GM23338 (cell line): ENCODE measurements at regions not wholly inside any gene's neighbourhood (a gene's known extent, or its start where the extent isn't known, plus 50 kb on each side); places are given as distances from the start of the nearest gene placed in this dataset.

Experiments used
- ATAC-seq: fragments of 200-7000 bp; cut with Tn5 transposase; 3 replicates; pipeline ENCODE4 v1.9.1; 2020
- DNase-seq: peaks from one replicate; pipeline ENCODE4 v3.0.0-alpha.2; 2015; ENCODE audit warnings: low spot score
- H2AFZ ChIP-seq: fragments of 200-600 bp; sonication (generic); 2 replicates; pipeline ENCODE4 v1.8.0; 2016; ENCODE audit warnings: antibody characterized with exemption, mild to moderate bottlenecking, moderate library complexity
- H3F3A ChIP-seq: fragments of 200-600 bp; sonication (generic); replicated peaks from 2 replicates; pipeline ENCODE4 v1.8.0; 2017; ENCODE audit warnings: antibody characterized with exemption, mixed run types, low read depth
- H3K27ac ChIP-seq: fragments of 200-600 bp; sonication (generic); 2 replicates; pipeline ENCODE4 v1.6.1; 2016; ENCODE audit warnings: low read depth
- H3K27me3 ChIP-seq: fragments of 200-600 bp; sonication (generic); 2 replicates; pipeline ENCODE4 v1.8.0; 2016; ENCODE audit warnings: mild to moderate bottlenecking, mixed run types, moderate library complexity; ENCODE audit not compliant: insufficient read depth
- H3K36me3 ChIP-seq: fragments of 200-600 bp; sonication (generic); 2 replicates; pipeline ENCODE4 v1.8.0; 2016; ENCODE audit warnings: mild to moderate bottlenecking; ENCODE audit not compliant: insufficient read depth
- H3K4me1 ChIP-seq: fragments of 200-600 bp; sonication (generic); 2 replicates; pipeline ENCODE4 v1.8.0; 2016; ENCODE audit warnings: mild to moderate bottlenecking, moderate library complexity; ENCODE audit not compliant: insufficient read depth
- H3K4me2 ChIP-seq: fragments of 200-600 bp; sonication (generic); 2 replicates; pipeline ENCODE4 v1.7.1; 2017; ENCODE audit warnings: mixed run types
- H3K4me3 ChIP-seq: fragments of 200-600 bp; sonication (generic); 2 replicates; pipeline ENCODE4 v1.6.1; 2016; ENCODE audit warnings: mixed run types
- H3K79me2 ChIP-seq: fragments of 200-600 bp; sonication (generic); replicated peaks from 2 replicates; pipeline ENCODE4 v1.8.0; 2017; ENCODE audit warnings: mild to moderate bottlenecking; ENCODE audit not compliant: insufficient read depth
- H3K9me2 ChIP-seq: fragments of 200-600 bp; sonication (generic); 2 replicates; pipeline ENCODE4 v1.8.0; 2017; ENCODE audit not compliant: insufficient read depth
- H4K20me1 ChIP-seq: fragments of 200-600 bp; sonication (generic); replicated peaks from 2 replicates; pipeline ENCODE4 v1.8.0; 2017; ENCODE audit warnings: mild to moderate bottlenecking; ENCODE audit not compliant: insufficient read depth
- H3K27ac Mint-ChIP-seq: 2 replicates; pipeline ENCODE4 v1.8.0; 2020; ENCODE audit warnings: inconsistent platforms, mild to moderate bottlenecking, moderate library complexity, mixed read lengths
- H3K27me3 Mint-ChIP-seq: 3 replicates; pipeline ENCODE4 v1.8.0; 2022; ENCODE audit warnings: low read depth, mild to moderate bottlenecking, moderate library complexity, mixed read lengths, inconsistent platforms; ENCODE audit not compliant: insufficient read depth, poor library complexity
- H3K36me3 Mint-ChIP-seq: 3 replicates; pipeline ENCODE4 v1.8.0; 2021; ENCODE audit warnings: low read depth, mild to moderate bottlenecking, inconsistent platforms, moderate library complexity, mixed read lengths
- H3K4me1 Mint-ChIP-seq: 3 replicates; pipeline ENCODE4 v1.8.0; 2020; ENCODE audit warnings: mild to moderate bottlenecking, inconsistent platforms, mixed read lengths
- H3K4me3 Mint-ChIP-seq: 3 replicates; pipeline ENCODE4 v1.8.0; 2021; ENCODE audit warnings: moderate library complexity, mild to moderate bottlenecking, inconsistent platforms, mixed read lengths
- H3K9me3 Mint-ChIP-seq: 3 replicates; pipeline ENCODE4 v1.8.0; 2020; ENCODE audit warnings: moderate library complexity, mild to moderate bottlenecking, inconsistent platforms, mixed read lengths
- CREB1 ChIP-seq: fragments of 250-450 bp; sonication (Bioruptor Pico); IDR thresholded peaks from 2 replicates; pipeline ENCODE4 v1.5.0; 2020; ENCODE audit warnings: low read depth, mild to moderate bottlenecking, moderate library complexity
- EZH2 ChIP-seq: fragments of 200-600 bp; sonication (generic); IDR thresholded peaks from one replicate; pipeline ENCODE4 v1.8.0; 2017; ENCODE audit warnings: antibody characterized with exemption, mild to moderate bottlenecking, low read depth; ENCODE audit not compliant: unreplicated experiment
- EZH2phosphoT487 ChIP-seq: fragments of 200-600 bp; sonication (generic); IDR thresholded peaks from one replicate; pipeline ENCODE4 v1.8.1; 2018; ENCODE audit warnings: antibody characterized with exemption; ENCODE audit not compliant: unreplicated experiment
- JUNB ChIP-seq: IDR thresholded peaks from one replicate; pipeline ENCODE4 v1.6.1; 2016; ENCODE audit warnings: antibody characterized with exemption; ENCODE audit not compliant: unreplicated experiment
- NANOG ChIP-seq: IDR thresholded peaks from 2 replicates; pipeline ENCODE4 v1.6.1; 2016; ENCODE audit warnings: antibody characterized with exemption, borderline replicate concordance
- POLR2AphosphoS5 ChIP-seq: IDR thresholded peaks from 2 replicates; pipeline ENCODE4 v1.6.1; 2016; ENCODE audit warnings: antibody characterized with exemption, low read depth
- STAT1 ChIP-seq: IDR thresholded peaks from one replicate; pipeline ENCODE4 v1.6.1; 2016; ENCODE audit warnings: antibody characterized with exemption; ENCODE audit not compliant: unreplicated experiment
- ZNF114 ChIP-seq: fragments of 250-450 bp; sonication (Bioruptor Pico); IDR thresholded peaks from 2 replicates; pipeline ENCODE4 v1.5.0; 2020; ENCODE audit warnings: mild to moderate bottlenecking, moderate library complexity
- ZNF331 ChIP-seq: fragments of 250-450 bp; sonication (Bioruptor Pico); IDR thresholded peaks from 2 replicates; pipeline ENCODE4 v1.5.0; 2020; ENCODE audit warnings: low read depth, mild to moderate bottlenecking, moderate library complexity
- TF ChIP-seq, protein P1 (sequence below): fragments of 250-450 bp; sonication (Bioruptor Pico); IDR thresholded peaks from 2 replicates; pipeline ENCODE4 v1.5.0; 2020; ENCODE audit warnings: mild to moderate bottlenecking, moderate library complexity
- TF ChIP-seq, protein P2 (sequence below): IDR thresholded peaks from 2 replicates; pipeline ENCODE4 v1.6.1; 2016; ENCODE audit warnings: antibody characterized with exemption
- TF ChIP-seq, protein P3 (sequence below), 2 experiments: fragments of 200-600 bp in 1 of 2; sonication (generic) in 1 of 2; conservative IDR thresholded peaks; 2 replicates each; pipeline versions ENCODE4 v1.5.1 to v1.6.1; 2016 to 2017; ENCODE audit warnings: antibody characterized with exemption in 2 of 2, low read depth in 2 of 2, mild to moderate bottlenecking in 2 of 2, moderate library complexity in 1 of 2
- TF ChIP-seq, protein P4 (sequence below): IDR thresholded peaks from one replicate; pipeline ENCODE4 v1.6.1; 2018; ENCODE audit warnings: antibody characterized with exemption; ENCODE audit not compliant: unreplicated experiment

DNA sequence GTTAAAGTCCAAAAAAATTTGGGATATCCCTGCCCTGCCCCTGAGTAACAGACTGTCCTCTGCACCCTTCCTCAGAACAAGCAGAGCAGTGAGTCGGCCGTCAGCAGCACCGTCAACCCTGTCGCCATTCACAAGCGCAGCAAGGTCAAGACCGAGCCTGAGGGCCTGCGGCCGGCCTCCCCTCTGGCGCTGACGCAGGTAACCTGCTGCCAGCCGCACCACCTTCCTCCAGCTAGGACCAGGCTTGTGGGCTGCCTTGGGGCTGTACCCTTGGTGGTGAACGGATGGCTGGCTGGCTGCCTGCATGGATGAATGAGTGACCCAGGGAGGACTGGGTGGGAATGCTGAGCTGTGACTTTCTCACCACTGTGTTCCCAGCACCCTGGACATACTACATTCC, 236.2 kb downstream of the GLI2 start:
- no peaks in the 10 kb centered on the region for H3K9me2 ChIP-seq
- H2AFZ ChIP-seq = no peak overlapping the region
- H3F3A ChIP-seq = no peaks in the 10 kb centered on the region
- H3K4me3 ChIP-seq = no peak overlapping the region
- H3K4me1 Mint-ChIP-seq = peaks cover 4% of the 10 kb centered on the region; the same call in 2 of the 3 replicates
- no peaks in the 10 kb centered on the region for H3K79me2 ChIP-seq
- no peaks in the 10 kb centered on the region for H3K4me1 ChIP-seq
- peaks cover 14% of the 10 kb centered on the region for H3K27me3 Mint-ChIP-seq
- no peaks in the 10 kb centered on the region for H3K9me3 Mint-ChIP-seq
- no peaks in the 10 kb centered on the region for H3K27me3 ChIP-seq
- no peaks in the 10 kb centered on the region for H4K20me1 ChIP-seq
- TF ChIP-seq CREB1 (CRISPR knock-in tag) (no peak), EZH2phosphoT487 (no peak), ZNF114 (CRISPR knock-in tag) (no peak), EZH2 (no peak), NANOG (no peak), JUNB (no peak), ZNF331 (CRISPR knock-in tag) (no peak), POLR2AphosphoS5 (no peak), STAT1 (no peak)
- TF ChIP-seq, protein P1, sequence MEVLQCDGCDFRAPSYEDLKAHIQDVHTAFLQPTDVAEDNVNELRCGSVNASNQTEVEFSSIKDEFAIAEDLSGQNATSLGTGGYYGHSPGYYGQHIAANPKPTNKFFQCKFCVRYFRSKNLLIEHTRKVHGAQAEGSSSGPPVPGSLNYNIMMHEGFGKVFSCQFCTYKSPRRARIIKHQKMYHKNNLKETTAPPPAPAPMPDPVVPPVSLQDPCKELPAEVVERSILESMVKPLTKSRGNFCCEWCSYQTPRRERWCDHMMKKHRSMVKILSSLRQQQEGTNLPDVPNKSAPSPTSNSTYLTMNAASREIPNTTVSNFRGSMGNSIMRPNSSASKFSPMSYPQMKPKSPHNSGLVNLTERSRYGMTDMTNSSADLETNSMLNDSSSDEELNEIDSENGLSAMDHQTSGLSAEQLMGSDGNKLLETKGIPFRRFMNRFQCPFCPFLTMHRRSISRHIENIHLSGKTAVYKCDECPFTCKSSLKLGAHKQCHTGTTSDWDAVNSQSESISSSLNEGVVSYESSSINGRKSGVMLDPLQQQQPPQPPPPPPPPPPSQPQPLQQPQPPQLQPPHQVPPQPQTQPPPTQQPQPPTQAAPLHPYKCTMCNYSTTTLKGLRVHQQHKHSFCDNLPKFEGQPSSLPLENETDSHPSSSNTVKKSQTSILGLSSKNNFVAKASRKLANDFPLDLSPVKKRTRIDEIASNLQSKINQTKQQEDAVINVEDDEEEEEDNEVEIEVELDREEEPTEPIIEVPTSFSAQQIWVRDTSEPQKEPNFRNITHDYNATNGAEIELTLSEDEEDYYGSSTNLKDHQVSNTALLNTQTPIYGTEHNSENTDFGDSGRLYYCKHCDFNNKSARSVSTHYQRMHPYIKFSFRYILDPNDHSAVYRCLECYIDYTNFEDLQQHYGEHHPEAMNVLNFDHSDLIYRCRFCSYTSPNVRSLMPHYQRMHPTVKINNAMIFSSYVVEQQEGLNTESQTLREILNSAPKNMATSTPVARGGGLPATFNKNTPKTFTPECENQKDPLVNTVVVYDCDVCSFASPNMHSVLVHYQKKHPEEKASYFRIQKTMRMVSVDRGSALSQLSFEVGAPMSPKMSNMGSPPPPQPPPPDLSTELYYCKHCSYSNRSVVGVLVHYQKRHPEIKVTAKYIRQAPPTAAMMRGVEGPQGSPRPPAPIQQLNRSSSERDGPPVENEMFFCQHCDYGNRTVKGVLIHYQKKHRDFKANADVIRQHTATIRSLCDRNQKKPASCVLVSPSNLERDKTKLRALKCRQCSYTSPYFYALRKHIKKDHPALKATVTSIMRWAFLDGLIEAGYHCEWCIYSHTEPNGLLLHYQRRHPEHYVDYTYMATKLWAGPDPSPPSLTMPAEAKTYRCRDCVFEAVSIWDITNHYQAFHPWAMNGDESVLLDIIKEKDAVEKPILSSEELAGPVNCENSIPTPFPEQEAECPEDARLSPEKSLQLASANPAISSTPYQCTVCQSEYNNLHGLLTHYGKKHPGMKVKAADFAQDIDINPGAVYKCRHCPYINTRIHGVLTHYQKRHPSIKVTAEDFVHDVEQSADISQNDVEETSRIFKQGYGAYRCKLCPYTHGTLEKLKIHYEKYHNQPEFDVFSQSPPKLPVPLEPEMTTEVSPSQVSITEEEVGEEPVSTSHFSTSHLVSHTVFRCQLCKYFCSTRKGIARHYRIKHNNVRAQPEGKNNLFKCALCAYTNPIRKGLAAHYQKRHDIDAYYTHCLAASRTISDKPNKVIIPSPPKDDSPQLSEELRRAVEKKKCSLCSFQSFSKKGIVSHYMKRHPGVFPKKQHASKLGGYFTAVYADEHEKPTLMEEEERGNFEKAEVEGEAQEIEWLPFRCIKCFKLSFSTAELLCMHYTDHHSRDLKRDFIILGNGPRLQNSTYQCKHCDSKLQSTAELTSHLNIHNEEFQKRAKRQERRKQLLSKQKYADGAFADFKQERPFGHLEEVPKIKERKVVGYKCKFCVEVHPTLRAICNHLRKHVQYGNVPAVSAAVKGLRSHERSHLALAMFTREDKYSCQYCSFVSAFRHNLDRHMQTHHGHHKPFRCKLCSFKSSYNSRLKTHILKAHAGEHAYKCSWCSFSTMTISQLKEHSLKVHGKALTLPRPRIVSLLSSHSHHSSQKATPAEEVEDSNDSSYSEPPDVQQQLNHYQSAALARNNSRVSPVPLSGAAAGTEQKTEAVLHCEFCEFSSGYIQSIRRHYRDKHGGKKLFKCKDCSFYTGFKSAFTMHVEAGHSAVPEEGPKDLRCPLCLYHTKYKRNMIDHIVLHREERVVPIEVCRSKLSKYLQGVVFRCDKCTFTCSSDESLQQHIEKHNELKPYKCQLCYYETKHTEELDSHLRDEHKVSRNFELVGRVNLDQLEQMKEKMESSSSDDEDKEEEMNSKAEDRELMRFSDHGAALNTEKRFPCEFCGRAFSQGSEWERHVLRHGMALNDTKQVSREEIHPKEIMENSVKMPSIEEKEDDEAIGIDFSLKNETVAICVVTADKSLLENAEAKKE (CRISPR knock-in tag) = no peak
- TF ChIP-seq, protein P2, sequence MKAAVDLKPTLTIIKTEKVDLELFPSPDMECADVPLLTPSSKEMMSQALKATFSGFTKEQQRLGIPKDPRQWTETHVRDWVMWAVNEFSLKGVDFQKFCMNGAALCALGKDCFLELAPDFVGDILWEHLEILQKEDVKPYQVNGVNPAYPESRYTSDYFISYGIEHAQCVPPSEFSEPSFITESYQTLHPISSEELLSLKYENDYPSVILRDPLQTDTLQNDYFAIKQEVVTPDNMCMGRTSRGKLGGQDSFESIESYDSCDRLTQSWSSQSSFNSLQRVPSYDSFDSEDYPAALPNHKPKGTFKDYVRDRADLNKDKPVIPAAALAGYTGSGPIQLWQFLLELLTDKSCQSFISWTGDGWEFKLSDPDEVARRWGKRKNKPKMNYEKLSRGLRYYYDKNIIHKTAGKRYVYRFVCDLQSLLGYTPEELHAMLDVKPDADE = no peak
- TF ChIP-seq, protein P3, sequence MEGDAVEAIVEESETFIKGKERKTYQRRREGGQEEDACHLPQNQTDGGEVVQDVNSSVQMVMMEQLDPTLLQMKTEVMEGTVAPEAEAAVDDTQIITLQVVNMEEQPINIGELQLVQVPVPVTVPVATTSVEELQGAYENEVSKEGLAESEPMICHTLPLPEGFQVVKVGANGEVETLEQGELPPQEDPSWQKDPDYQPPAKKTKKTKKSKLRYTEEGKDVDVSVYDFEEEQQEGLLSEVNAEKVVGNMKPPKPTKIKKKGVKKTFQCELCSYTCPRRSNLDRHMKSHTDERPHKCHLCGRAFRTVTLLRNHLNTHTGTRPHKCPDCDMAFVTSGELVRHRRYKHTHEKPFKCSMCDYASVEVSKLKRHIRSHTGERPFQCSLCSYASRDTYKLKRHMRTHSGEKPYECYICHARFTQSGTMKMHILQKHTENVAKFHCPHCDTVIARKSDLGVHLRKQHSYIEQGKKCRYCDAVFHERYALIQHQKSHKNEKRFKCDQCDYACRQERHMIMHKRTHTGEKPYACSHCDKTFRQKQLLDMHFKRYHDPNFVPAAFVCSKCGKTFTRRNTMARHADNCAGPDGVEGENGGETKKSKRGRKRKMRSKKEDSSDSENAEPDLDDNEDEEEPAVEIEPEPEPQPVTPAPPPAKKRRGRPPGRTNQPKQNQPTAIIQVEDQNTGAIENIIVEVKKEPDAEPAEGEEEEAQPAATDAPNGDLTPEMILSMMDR (conservative IDR thresholded peaks at IDR 0.05; ENCODE audit: low read depth in 2 of 2) = no peak
- TF ChIP-seq, protein P4, sequence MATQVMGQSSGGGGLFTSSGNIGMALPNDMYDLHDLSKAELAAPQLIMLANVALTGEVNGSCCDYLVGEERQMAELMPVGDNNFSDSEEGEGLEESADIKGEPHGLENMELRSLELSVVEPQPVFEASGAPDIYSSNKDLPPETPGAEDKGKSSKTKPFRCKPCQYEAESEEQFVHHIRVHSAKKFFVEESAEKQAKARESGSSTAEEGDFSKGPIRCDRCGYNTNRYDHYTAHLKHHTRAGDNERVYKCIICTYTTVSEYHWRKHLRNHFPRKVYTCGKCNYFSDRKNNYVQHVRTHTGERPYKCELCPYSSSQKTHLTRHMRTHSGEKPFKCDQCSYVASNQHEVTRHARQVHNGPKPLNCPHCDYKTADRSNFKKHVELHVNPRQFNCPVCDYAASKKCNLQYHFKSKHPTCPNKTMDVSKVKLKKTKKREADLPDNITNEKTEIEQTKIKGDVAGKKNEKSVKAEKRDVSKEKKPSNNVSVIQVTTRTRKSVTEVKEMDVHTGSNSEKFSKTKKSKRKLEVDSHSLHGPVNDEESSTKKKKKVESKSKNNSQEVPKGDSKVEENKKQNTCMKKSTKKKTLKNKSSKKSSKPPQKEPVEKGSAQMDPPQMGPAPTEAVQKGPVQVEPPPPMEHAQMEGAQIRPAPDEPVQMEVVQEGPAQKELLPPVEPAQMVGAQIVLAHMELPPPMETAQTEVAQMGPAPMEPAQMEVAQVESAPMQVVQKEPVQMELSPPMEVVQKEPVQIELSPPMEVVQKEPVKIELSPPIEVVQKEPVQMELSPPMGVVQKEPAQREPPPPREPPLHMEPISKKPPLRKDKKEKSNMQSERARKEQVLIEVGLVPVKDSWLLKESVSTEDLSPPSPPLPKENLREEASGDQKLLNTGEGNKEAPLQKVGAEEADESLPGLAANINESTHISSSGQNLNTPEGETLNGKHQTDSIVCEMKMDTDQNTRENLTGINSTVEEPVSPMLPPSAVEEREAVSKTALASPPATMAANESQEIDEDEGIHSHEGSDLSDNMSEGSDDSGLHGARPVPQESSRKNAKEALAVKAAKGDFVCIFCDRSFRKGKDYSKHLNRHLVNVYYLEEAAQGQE = no peak
- no peak overlapping the region for H3K27ac ChIP-seq
- H3K27ac Mint-ChIP-seq = no peak overlapping the region
- DNase-seq (no peak), ATAC-seq (no peak)
- no peak overlapping the region for H3K4me2 ChIP-seq
- peaks cover 56% of the 10 kb centered on the region for H3K36me3 Mint-ChIP-seq
- no peak overlapping the region for H3K4me3 Mint-ChIP-seq
- H3K36me3 ChIP-seq = peaks cover 12% of the 10 kb centered on the region; the same call in 1 of the 2 replicates
